GM12878 (cell line): ENCODE measurements at regions not wholly inside any gene's neighbourhood (a gene's known extent, or its start where the extent isn't known, plus 50 kb on each side); places are given as distances from the start of the nearest gene placed in this dataset.

ENCODE experiments used
- ATAC-seq: fragments of 200-7000 bp; cut with Tn5 transposase; 3 replicates; pipeline ENCODE4 v1.9.1; 2020; ENCODE audit warnings: mild to moderate bottlenecking, moderate library complexity
- BruUV-seq: library from RNA; stranded (reverse); fragments of 400-500 nt; replicated peaks from 2 replicates; lab custom pipeline; 2021; lab: Mats Ljungman, UMichigan
- CTCF ChIA-PET: fragments of 300-600 bp; sonication (Branson Sonifier 250); formaldehyde crosslinking; extraction: SDS; loops from one replicate; lab custom pipeline; 2021; ENCODE audit warnings: inconsistent platforms; lab: Yijun Ruan, JAX
- POLR2A ChIA-PET: fragments of 350-600 bp; formaldehyde crosslinking; extraction: SDS; loops from one replicate; lab custom pipeline; 2021; ENCODE audit warnings: inconsistent platforms; lab: Charles Lee
- RAD21 ChIA-PET: fragments of 300-600 bp; sonication (Branson Sonifier 250); formaldehyde crosslinking; loops from one replicate; lab custom pipeline; 2023; ENCODE audit warnings: antibody characterized with exemption; ENCODE audit not compliant: unreplicated experiment; lab: Charles Lee
- SMC1A ChIA-PET: fragments of 300-600 bp; sonication (Branson Sonifier 250); formaldehyde crosslinking; loops from one replicate; lab custom pipeline; 2023; ENCODE audit not compliant: unreplicated experiment, uncharacterized antibody; lab: Charles Lee
- DNase-seq: peaks from one replicate; pipeline ENCODE4 v3.0.0-alpha.2; 2011; ENCODE audit warnings: low read depth, low spot score
- FAIRE-seq: peaks from 3 replicates; lab custom pipeline; 2011; peaks lifted over from hg19 to GRCh38; lab: Jason Lieb, UNC
- H2AFZ ChIP-seq: 2 replicates; pipeline ENCODE4 v1.6.0; 2011; ENCODE audit warnings: low read depth, low read length, control low read depth; ENCODE audit not compliant: control insufficient read depth
- H3K27ac ChIP-seq: 2 replicates; pipeline ENCODE4 v1.5.1; 2011; ENCODE audit warnings: control low read depth; ENCODE audit not compliant: control insufficient read depth, insufficient read depth
- H3K27me3 ChIP-seq, 2 experiments: replicated peaks in 1 of 2; 2 replicates each; pipeline versions ENCODE4 v1.6.0 to v1.6.1; 2011; ENCODE audit warnings: low read length in 1 of 2; ENCODE audit not compliant: control insufficient read depth in 2 of 2, insufficient read depth in 2 of 2
- H3K36me3 ChIP-seq, 2 experiments: 2 replicates each; pipeline ENCODE4 v1.5.1; 2011; ENCODE audit warnings: low read length in 1 of 2; ENCODE audit not compliant: control insufficient read depth in 2 of 2, insufficient read depth in 2 of 2
- H3K4me1 ChIP-seq: 2 replicates; pipeline ENCODE4 v1.6.1; 2011; ENCODE audit warnings: mild to moderate bottlenecking, low read length, moderate library complexity, mixed read lengths; ENCODE audit not compliant: control insufficient read depth, insufficient read depth
- H3K4me2 ChIP-seq: 2 replicates; pipeline ENCODE4 v1.6.0; 2011; ENCODE audit warnings: control low read depth; ENCODE audit not compliant: control insufficient read depth, insufficient read depth
- H3K4me3 ChIP-seq: fragments of 200-600 bp; sonication (generic); 2 replicates; pipeline ENCODE4 v1.5.1; 2016
- H3K79me2 ChIP-seq: 2 replicates; pipeline ENCODE4 v1.6.0; 2011; ENCODE audit warnings: low read length; ENCODE audit not compliant: control insufficient read depth, insufficient read depth
- H3K9ac ChIP-seq: 2 replicates; pipeline ENCODE4 v1.8.0; 2011; ENCODE audit warnings: low read length, control low read depth, mixed read lengths; ENCODE audit not compliant: control insufficient read depth, insufficient read depth
- H3K9me3 ChIP-seq: replicated peaks from 3 replicates; pipeline ENCODE4 v1.5.1; 2011; ENCODE audit warnings: mild to moderate bottlenecking, low read length; ENCODE audit not compliant: control insufficient read depth, insufficient read depth
- H4K20me1 ChIP-seq: 2 replicates; pipeline ENCODE4 v1.6.0; 2011; ENCODE audit not compliant: control insufficient read depth, insufficient read depth
- CHD1 ChIP-seq: IDR thresholded peaks from 2 replicates; pipeline ENCODE4 v1.6.1; 2012; ENCODE audit warnings: low read depth, low read length, improper control_type of control experiment
- CREM ChIP-seq: IDR thresholded peaks from 2 replicates; pipeline ENCODE4 v1.6.1; 2014; ENCODE audit warnings: antibody characterized with exemption, low read depth
- EZH2 ChIP-seq: IDR thresholded peaks from 2 replicates; pipeline ENCODE4 v1.6.1; 2012; ENCODE audit warnings: low read depth, mild to moderate bottlenecking, control low read depth, inconsistent platforms, low read length, borderline replicate concordance; ENCODE audit not compliant: control insufficient read depth
- FOS ChIP-seq: IDR thresholded peaks from 3 replicates; pipeline ENCODE4 v1.6.1; 2011; ENCODE audit warnings: borderline replicate concordance; ENCODE audit not compliant: insufficient read length; ENCODE audit errors: extremely low read depth
- GABPA ChIP-seq: IDR thresholded peaks from 2 replicates; pipeline ENCODE4 v1.6.1; 2014; ENCODE audit warnings: antibody characterized with exemption, low read depth, mild to moderate bottlenecking, inconsistent platforms
- IKZF1 ChIP-seq: fragments of 450-650 bp; conservative IDR thresholded peaks from 2 replicates; pipeline ENCODE4 v1.6.1; 2017; ENCODE audit warnings: antibody characterized with exemption, mild to moderate bottlenecking
- KAT2A ChIP-seq: conservative IDR thresholded peaks from 2 replicates; pipeline ENCODE4 v1.6.1; 2011; ENCODE audit warnings: low read depth, low read length; ENCODE audit not compliant: control insufficient read depth
- MTA2 ChIP-seq: fragments of 450-650 bp; IDR thresholded peaks from 2 replicates; pipeline ENCODE4 v1.6.1; 2016; ENCODE audit warnings: low read depth, mild to moderate bottlenecking, moderate library complexity
- PAX8 ChIP-seq: fragments of 450-650 bp; IDR thresholded peaks from 2 replicates; pipeline ENCODE4 v1.6.1; 2017; ENCODE audit warnings: mild to moderate bottlenecking, moderate library complexity
- WGBS: methylation state at CpG from one replicate; pipeline ENCODE4 v1.1.6; 2016; ENCODE audit warnings: low lambda C conversion rate; ENCODE audit not compliant: insufficient replicate concordance, insufficient coverage; ENCODE audit errors: missing lambda C conversion rate; 5-methylcytosine and 5-hydroxymethylcytosine counted together
- in situ Hi-C: fragments of 300-500 bp; cut with MboI; formaldehyde crosslinking; loops from 9 replicates; pipeline ENCODE4 v1.14.3; 2018; ENCODE audit warnings: mixed read lengths
- intact Hi-C: fragments of 100-400 bp; cut with micrococcal nuclease; formaldehyde crosslinking; loops from one replicate; pipeline ENCODE4 v1.14.2; 2022; ENCODE audit not compliant: unreplicated experiment
- TF ChIP-seq, protein P1 (sequence below): fragments of 450-650 bp; IDR thresholded peaks from 2 replicates; pipeline ENCODE4 v1.6.1; 2014; ENCODE audit warnings: mild to moderate bottlenecking
- TF ChIP-seq, protein P2 (sequence below): IDR thresholded peaks from 2 replicates; pipeline ENCODE4 v1.6.1; 2011; ENCODE audit warnings: low read depth, mild to moderate bottlenecking, low read length, moderate library complexity, borderline replicate concordance; ENCODE audit errors: extremely low read depth
- TF ChIP-seq, protein P3 (sequence below): fragments of 450-650 bp; IDR thresholded peaks from 2 replicates; pipeline ENCODE4 v1.6.1; 2016; ENCODE audit warnings: mild to moderate bottlenecking, moderate library complexity, borderline replicate concordance

- Histone ChIP-seq H3K4me1 (no peaks in the 10 kb centered on the region), H3K9ac (no peak overlapping the region), H4K20me1 (no peaks in the 10 kb centered on the region), H3K36me3 (no peaks in the 10 kb centered on the region), H3K9me3 (no peaks in the 10 kb centered on the region), H2AFZ (no peak overlapping the region), H3K4me2 (no peak overlapping the region)
- WGBS = 21% methylated on average over 7 of the region's 7 CpGs
- BruUV-seq = no TSS peak
- RAD21 ChIA-PET = no interaction called here
- TF ChIP-seq, protein P1, sequence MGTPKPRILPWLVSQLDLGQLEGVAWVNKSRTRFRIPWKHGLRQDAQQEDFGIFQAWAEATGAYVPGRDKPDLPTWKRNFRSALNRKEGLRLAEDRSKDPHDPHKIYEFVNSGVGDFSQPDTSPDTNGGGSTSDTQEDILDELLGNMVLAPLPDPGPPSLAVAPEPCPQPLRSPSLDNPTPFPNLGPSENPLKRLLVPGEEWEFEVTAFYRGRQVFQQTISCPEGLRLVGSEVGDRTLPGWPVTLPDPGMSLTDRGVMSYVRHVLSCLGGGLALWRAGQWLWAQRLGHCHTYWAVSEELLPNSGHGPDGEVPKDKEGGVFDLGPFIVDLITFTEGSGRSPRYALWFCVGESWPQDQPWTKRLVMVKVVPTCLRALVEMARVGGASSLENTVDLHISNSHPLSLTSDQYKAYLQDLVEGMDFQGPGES = no peak
- no peak for TF ChIP-seq FOS
- TF ChIP-seq, protein P2, sequence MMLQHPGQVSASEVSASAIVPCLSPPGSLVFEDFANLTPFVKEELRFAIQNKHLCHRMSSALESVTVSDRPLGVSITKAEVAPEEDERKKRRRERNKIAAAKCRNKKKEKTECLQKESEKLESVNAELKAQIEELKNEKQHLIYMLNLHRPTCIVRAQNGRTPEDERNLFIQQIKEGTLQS = no peak
- TF ChIP-seq, all 136 proteins: peak for 0
- intact Hi-C loops (no loop called here), in situ Hi-C loops (no loop called here)
- DNase-seq (no peak), ATAC-seq (no peak), FAIRE-seq (no peak)
- no peak overlapping the region for H3K27ac ChIP-seq
- no peak overlapping the region for H3K4me3 ChIP-seq
- SMC1A ChIA-PET = no interaction called here
- CTCF ChIA-PET = no interaction called here
- no peaks in the 10 kb centered on the region; a peak in 1 of 4 replicates for H3K27me3 ChIP-seq
- POLR2A ChIA-PET = no interaction called here
- no peaks in the 10 kb centered on the region for H3K79me2 ChIP-seq
Observed at GRCh38 chr6:166726201-166726600, 99.2 kb upstream of the RPS6KA2 start.

DNA sequence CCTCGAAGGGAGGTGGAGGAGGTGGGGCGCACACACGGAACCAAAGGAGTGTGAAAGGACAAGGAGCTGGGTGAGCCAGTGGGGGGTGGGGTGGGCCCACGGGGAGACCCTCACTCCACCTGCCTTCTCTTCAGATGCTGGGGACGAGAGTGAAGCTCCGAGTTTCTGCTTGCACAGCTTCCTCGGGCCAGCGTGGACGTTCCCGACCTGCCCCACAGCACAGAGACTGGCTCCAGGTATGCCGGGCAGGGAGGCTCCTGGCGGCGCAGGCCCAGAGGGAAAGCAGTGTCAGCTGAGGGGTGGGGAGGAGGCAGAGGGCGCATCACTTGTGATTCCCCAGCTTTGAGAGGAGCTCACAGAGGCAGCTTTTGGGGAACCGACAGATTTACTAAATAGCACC lies 98.5 kb upstream of the RPS6KA2 start:
- DNase-seq (no peak), FAIRE-seq (no peak), ATAC-seq (no peak)
- Histone ChIP-seq H4K20me1 (no peaks in the 10 kb centered on the region), H3K27ac (no peak overlapping the region), H3K4me3 (no peak overlapping the region), H2AFZ (no peak overlapping the region), H3K9me3 (no peaks in the 10 kb centered on the region), H3K36me3 (no peaks in the 10 kb centered on the region), H3K4me2 (no peak overlapping the region), H3K79me2 (no peaks in the 10 kb centered on the region), H3K4me1 (no peaks in the 10 kb centered on the region), H3K27me3 (no peaks in the 10 kb centered on the region; a peak in 1 of 4 replicates), H3K9ac (no peak overlapping the region)
- 56% methylated on average over 15 of the region's 15 CpGs for WGBS
- in situ Hi-C loops = no loop called here
- ChIA-PET POLR2A (interaction anchor here (0.5 kb wide), 1 partner anchor 602 kb away, joined by 3 read pairs; no protein-coding TSS in a partner anchor), SMC1A (interaction anchor here (0.6 kb wide), 1 partner anchor 961 kb away, joined by 3 read pairs; no protein-coding TSS in a partner anchor), CTCF (interaction anchor here (1.0 kb wide), 1 partner anchor 15 kb away, joined by 3 read pairs; no protein-coding TSS in a partner anchor), RAD21 (no interaction called here)
- intact Hi-C loops = no loop called here
- BruUV-seq = no TSS peak
- TF ChIP-seq, protein P3, sequence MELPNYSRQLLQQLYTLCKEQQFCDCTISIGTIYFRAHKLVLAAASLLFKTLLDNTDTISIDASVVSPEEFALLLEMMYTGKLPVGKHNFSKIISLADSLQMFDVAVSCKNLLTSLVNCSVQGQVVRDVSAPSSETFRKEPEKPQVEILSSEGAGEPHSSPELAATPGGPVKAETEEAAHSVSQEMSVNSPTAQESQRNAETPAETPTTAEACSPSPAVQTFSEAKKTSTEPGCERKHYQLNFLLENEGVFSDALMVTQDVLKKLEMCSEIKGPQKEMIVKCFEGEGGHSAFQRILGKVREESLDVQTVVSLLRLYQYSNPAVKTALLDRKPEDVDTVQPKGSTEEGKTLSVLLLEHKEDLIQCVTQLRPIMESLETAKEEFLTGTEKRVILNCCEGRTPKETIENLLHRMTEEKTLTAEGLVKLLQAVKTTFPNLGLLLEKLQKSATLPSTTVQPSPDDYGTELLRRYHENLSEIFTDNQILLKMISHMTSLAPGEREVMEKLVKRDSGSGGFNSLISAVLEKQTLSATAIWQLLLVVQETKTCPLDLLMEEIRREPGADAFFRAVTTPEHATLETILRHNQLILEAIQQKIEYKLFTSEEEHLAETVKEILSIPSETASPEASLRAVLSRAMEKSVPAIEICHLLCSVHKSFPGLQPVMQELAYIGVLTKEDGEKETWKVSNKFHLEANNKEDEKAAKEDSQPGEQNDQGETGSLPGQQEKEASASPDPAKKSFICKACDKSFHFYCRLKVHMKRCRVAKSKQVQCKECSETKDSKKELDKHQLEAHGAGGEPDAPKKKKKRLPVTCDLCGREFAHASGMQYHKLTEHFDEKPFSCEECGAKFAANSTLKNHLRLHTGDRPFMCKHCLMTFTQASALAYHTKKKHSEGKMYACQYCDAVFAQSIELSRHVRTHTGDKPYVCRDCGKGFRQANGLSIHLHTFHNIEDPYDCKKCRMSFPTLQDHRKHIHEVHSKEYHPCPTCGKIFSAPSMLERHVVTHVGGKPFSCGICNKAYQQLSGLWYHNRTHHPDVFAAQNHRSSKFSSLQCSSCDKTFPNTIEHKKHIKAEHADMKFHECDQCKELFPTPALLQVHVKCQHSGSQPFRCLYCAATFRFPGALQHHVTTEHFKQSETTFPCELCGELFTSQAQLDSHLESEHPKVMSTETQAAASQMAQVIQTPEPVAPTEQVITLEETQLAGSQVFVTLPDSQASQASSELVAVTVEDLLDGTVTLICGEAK = no peak
- TF ChIP-seq CREM (no peak), PAX8 (no peak), GABPA (no peak), IKZF1 (no peak), CHD1 (no peak), EZH2 (no peak), KAT2A (no peak), MTA2 (no peak)
